ENCODE measurements at regions not wholly inside any gene's neighbourhood (a gene's known extent, or its start where the extent isn't known, plus 50 kb on each side); places are given as distances from the start of the nearest gene placed in this dataset.

GRCh38 chr2:173436088-173436487 lies 81.4 kb downstream of the CDCA7 start:
- TF ChIP-seq CTCF (IDR thresholded peaks at IDR 0.05) (no peak), POLR2A (IDR thresholded peaks at IDR 0.05) (no peak)
